GM21529 (cell line): ENCODE measurements at regions not wholly inside any gene's neighbourhood (a gene's known extent, or its start where the extent isn't known, plus 50 kb on each side); places are given as distances from the start of the nearest gene placed in this dataset.
"Not testable (repeated sequence)": the region's sequence is repeated elsewhere in the genome, so short reads cannot be mapped to it uniquely, and the experiment has no call there.

Source experiments
- ATAC-seq: cut with Tn5 transposase; IDR thresholded peaks from one replicate; pipeline ENCODE4 v1.9.1; 2021; ENCODE audit not compliant: unreplicated experiment

DNA sequence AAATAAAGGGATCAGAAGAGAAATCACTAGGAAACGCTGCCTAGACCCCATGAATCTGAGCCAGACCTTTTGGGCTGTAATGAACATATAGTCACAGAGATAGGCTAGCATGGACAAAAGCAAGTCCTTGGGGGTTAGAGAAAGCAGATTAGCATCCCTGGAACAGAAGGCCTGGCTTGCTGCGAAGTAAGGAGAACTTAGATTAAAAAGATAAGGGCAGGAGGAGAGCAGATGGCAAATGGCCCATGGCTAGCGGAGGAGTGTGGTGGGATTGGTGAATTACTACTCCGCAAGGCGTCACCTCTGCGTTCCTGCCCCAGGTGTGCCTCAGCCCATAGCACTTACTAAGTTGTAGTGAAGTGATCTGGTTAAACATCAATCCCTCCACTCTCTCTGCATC is 92.3 kb upstream of the ZNF438 start:
- ATAC-seq = no peak

DNA sequence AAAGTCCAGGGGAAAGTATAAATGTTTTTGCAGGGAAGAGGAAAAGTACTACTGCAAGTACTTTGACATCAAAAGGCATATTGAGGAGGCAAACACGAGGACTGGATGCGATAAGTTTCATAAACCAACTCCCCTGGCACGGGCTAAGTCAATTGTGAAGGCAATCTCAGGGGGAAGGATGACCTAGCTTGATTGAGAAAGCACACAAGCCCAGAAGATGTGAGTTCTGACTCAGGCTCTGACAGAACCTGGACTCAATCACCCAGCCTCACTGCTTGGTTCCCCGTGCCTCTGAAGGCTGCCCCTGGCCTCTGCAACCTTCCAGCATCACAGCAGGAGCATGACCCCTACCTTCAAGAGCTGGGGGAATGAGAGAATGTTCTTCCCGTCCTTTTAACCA is 93.2 kb upstream of the ZNF438 start:
- ATAC-seq = no peak

DNA sequence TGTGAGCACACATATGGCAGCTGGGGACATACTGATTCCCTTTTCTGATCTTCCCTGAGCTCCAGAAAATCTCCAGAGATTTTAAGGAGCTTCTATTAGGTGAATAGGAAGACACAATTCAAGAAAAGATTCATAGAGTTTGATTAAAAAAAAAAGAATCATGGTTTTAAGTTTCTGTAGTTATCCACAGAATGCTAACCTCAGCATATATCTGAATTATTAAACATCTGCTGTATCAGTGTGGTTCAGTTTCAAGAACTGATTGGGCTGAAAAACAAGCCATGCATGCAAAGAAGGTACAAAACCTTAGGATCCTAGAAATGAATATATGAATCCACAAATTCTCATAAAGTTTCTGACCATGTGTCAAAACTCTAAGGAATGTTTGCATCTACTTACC is 94.1 kb upstream of the ZNF438 start:
- ATAC-seq = no peak

DNA sequence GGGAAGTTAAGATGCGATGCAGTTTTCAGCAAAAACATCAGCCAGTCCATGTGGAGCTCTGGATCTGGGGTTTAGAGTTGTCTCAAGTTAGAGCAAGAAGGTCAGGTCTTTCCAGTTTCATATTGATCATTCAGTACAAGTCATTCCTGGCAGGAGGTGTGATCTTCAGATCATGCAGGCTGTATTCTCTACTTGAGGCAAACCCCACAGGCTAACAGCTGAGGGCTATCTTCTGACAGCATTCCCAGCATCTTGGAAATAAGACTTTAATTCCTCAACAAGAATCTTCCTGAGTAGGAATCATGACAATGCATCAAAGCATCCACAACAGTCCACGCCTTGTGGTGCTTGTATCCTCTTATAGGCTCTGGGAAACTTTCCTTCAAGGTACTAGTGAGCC is 94.9 kb upstream of the ZNF438 start:
- ATAC-seq = no peak

DNA sequence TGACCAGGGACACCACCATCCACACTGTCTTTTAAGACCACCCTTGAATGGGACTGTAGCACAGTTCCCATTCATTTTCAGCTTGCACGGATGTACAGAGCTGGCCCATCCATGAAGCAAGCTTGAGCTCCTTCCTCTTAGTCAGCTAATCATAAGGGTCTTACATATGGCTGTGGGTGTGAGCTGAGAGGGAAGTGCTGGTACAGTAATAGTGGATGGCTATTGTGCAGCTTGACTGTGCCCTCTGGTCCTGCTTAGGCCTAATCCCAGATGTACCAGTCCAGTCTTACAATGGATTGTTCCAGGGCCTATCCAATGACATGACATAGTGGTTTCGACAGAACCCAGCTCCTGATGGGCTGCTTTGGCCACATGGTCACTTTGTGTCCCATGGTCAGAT is 96.9 kb upstream of the ZNF438 start:
- no peak for ATAC-seq

DNA sequence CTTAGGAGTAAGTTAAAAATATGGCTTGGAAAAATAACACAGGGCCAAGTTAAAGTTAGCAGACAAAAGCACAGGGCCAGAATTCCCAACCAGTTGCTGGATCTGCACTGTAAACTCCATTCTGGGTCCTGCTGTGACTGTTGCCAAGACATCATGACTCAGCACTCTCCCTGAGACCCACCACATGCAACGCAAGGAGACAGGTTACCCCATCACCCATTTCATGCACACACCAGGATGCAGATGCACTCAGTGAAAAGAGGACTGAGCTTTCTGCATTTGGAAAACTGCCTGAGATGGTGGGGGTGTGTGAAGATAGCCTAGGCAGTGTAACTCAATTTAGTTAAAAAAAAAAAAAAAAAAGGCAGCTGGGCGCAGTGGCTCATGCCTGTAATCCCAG is 97.6 kb upstream of the ZNF438 start:
- ATAC-seq = no peak

DNA sequence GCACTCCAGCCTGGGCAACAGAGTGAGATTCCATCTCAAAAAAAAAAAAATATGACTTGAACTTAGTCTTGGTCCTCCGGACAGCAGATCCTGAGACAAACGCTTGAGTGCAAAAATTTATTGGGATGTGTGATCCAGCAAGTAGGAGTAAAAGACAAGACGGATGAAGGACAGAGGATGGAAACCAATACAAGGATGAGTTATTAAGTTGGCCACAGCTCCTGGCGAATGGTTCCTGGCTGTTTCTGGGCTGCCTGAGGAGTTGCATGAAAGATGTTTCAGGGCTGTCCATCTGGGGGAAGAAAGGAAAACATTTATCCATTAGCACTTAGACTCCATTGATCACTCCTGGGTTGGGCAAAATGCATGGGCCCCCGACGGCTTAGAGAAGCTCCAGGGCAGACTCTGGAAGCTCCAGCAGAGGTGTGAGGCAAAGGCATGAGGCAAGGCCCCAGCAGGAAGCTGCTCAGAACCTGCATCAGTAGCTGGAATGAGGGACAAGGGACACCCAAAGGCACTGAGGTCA is 98.3 kb upstream of the ZNF438 start:
- ATAC-seq = no peak

DNA sequence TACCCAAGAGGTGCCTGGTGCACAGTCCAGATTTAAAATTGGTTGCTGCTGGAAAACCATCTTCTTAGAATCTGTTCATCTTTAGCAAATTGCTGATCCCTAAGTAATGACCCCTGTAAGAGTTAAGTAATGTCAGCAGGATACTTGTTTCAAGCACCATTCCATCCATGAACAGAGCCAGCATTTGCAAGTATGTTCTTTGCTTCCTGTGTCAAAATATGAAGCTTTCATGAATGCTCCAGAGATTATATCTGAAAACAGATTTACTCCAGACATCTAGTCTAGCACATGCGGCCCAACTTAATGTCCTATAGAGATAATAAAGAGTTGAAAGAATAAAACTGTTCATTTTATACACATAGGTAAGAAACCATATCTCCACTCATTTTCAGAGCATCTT is 98.7 kb upstream of the ZNF438 start:
- no peak for ATAC-seq

DNA sequence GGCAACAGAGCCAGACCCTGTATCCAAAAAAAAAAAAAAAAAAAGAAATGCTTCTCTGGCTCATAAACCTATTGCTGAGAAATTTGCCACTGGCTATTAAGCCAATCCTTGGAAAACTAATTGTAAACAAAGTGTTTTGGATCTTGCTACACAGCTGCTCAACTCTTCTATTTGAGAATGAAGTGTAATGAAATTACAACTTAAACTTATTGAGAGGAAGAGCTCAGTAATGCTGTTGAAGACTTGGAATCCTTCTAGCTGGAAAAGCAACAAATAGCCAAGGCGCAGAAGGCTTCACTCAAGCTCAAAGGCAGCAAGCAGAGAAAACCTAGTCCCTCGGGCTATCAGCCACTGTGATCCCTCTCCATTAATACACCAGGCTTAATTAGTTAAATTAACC is 99.6 kb upstream of the ZNF438 start:
- no peak for ATAC-seq

DNA sequence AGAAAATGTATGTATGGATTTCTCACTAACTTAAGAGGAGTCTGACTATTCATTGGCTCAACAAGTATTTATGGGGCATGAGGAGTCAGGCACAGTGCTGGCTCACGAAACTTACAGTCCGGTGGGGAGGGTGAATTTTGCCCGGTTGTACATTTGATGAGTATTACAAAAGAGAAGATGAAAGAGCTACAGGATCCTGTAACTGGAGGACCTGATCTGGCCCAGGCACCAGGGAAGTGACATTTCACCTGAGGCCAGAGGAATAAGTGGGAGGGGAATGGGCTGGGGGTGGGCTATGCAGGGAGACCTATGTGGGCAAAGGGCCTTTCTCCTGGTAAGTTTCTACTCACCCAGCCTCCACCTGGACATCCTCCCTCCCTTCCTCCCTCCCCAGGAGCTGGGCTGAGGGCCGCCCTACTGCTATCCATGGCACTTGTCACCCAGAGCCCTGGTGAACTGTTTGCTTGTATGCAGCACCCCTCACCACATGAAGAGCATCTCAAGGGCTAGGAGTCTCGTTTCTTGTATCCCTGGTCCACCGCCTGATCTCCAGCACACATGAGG is 101.1 kb upstream of the ZNF438 start:
- no peak for ATAC-seq

DNA sequence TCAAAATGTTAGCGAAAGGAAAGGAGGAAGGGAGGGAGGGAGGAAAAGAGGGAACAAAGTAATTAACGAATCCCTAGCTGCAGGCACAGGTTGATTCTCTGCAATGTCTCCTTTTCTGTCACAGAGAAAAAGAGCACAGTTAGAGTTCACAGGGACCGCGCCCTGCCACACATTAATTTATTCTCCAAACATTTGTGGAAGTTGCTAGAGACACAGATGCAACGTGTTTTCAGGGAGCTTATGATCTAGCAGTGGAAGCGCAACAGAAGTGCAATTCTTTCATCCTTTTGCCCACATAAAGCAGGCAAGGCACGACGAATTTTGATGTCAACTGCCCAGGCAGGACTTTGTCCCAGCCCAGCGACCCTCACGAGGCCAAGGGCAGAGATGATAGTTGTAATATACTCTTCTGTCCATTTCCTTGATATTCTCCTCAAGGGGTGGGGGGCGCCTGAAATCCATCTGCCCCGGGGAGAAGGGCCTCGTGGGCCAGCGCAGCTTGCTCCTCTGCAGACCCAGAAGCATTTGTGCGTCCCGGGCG is 101.7 kb upstream of the ZNF438 start:
- ATAC-seq = no peak

DNA sequence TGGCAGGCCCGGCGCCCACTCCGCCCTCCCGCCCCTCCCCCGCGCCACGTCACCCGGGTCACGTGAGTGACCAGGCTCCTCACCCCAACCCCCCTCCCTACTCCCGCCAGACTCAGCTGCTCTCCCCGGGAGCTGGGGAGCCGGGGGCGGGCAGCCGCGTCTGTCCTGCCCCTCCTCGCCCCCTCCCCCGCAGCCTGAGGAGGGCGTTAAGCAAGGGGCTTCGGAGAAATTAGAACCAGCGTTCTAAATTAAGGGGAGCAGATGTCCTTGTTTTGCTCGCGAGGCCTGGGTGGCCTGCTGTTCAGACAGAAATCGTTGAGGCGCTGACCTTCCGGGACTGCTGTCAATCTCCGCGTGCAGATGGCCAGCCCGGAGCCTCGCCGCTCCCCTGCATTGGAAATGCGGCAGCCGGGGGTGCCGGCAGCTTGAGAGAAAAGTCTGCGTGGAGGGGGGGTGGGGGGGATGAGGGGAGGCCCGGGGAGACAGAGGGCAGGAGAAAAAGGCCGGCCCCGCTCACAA is 102.2 kb upstream of the ZNF438 start:
- peak; percentile 48 for ATAC-seq

DNA sequence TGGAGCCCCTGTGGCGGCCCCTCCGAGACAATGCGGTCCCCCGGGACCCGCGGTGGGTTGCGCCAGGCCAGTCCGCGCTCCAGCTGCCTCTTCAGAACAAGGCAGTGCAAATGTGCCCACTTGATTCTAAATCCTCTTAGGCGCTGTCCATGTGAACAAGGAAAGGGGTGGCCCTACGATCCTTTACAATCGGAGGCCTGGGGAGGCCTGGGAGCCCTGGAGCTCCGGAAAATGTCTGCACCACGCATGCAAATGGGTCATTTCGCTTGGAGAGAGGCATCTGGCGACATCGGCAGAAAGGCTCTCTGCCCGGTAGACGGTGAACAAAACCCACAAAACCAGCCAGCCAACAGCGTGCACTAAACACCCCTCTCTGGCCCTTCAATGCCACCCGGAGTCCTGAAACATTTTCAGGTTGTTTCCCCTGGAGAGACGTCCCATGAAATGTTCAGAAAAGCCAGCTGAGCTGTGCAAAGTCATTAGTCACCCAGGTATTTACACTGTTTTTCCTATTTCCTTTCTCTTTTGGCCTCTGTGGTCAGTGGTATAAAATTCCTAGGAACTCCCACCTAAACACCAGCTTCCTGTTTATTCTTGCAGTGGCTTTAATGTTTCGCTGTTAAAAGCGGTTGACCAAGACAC is 102.8 kb upstream of the ZNF438 start:
- peak; percentile 43 for ATAC-seq

DNA sequence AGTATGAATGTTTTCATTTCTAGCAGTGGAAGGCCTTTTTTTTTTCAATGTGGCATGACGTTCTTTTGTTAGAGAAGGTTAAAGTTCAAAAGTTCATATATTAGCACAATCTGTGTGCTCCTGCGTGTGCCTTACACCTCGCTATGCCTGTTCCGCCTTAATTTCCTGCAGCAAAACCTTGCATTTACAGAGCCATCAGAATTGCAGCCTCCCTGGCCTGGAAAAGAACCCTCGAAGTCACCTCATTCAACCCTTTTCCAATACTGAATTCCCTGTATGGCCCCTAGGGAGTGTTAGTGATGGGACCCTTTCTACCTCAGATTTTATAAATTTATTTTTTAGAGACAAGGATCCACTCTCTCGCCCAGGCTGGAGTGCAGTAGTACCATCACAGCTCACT is 103.5 kb upstream of the ZNF438 start:
- ATAC-seq = no peak

DNA sequence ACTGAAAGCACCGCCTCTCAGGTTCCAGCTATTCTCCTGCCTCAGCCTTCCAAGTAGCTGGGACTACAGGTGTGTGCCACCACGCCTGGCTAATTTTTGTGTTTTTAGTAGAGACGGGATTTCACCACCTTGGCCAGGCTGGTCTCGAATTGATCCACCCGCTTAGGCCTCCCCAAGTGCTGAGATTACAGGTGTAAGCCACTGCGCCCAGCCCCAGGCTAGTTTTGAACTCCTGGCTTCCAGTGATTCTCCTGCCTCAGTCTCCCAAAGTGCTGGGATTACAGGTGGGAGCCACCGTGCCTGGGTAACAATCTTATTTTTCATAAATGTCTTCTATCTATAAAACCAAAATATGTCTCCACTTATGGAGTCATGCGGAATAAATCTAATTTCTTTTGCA is 104.1 kb upstream of the ZNF438 start:
- ATAC-seq = not testable (repeated sequence)

DNA sequence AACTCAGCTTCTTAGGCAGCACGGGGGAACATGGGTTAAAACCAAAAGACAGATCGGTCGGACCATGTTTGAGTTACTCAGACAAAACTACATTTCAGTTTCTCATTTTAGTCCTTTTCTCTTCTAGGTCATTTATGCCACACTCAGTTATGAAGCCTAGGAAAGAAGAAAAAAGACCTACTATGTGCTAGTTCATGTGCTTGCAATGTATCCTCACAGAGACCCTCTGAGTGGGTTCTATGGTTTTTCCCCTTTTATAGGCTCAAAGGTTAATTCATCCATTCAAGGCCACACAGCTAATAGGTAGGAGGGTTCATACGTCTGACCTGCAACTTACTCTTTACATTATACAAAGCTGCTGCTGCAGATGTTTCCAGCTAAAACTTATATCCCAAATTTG is 104.7 kb upstream of the ZNF438 start:
- ATAC-seq = no peak

DNA sequence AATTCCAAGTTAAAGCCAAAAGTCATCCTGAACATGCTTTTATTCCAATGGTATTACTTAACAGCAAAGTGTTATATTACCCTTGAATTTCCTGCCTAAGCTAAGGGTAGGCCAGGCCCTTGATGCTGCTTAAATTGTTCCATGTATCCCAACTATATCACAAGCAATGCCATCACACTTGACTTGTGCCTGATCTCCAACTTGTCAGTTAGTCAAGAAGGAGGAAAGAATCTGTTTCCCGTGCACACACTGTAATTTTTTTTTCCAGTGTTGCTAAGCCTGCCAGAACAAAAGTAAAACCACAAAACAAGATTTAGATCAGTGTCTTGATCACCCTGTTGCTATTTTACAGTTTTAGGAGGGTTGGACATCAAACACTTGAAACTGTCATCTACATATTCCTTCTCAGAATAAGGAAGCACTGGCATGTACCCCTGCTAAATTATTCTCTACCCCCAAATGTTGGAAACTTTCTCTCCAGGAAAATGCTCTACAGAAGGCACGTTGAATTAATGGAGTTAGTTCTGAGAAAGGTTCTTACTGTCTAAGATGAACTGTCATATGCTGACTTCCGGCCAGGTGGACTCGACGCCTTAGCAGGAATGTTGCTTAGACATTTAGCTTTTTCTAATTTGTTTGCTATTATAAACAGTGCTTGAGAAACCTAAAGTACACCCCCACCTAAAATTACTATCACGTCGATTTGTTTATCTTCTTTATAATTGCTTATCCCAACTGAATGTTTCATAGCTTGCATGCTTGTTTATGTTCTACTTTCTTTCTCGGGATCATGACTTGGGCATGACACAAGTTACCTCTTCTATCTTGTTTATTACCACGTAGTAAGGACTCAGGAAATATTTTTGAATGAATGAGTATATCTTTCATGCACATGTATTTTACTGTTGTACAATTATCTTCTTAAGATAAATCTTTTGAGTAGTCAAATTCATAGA is 105.5 kb upstream of the ZNF438 start:
- no peak for ATAC-seq

DNA sequence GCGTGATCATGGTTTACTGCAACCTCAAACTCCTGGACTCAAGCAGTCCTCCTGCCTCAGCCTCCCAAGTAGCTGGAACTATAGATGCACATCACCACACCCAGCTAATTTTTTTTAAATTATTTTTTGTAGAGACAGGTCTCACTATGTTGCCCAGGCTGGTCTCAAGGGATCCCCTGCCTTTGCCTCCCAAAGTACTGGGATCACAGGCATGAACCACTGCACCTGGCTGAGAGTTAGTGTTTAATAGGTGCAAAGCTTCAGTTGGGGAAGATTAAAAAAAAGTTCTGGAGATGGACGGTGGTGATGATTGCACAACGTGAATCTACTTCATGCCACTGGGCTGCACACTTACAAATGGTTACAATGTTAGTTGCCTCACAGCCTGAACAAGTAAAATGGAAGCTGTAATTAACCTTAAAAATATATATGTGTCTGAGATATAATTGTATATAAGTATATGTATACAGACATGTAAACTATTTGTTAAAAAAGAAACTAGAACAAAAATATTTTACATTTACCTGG is 106.4 kb upstream of the ZNF438 start:
- no peak for ATAC-seq

DNA sequence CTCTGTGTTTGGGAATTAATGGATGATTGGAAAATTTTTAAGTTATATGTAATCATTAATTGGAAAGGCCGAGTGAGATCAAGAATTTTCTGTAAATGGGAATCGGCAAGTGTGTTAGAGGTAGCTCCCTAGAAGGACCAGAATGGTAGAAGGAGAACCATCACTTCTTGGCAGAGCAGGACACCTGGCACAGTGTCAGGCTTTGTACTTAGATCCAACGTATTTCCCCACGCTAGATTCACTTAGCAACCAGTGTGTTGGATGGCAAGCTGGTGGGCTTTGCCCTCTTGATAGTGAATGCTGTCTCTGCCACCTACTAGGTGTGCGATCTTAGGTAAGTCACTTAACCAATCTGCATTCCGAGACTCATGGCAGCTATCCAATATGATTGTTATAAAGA is 107.8 kb upstream of the ZNF438 start:
- no peak for ATAC-seq

DNA sequence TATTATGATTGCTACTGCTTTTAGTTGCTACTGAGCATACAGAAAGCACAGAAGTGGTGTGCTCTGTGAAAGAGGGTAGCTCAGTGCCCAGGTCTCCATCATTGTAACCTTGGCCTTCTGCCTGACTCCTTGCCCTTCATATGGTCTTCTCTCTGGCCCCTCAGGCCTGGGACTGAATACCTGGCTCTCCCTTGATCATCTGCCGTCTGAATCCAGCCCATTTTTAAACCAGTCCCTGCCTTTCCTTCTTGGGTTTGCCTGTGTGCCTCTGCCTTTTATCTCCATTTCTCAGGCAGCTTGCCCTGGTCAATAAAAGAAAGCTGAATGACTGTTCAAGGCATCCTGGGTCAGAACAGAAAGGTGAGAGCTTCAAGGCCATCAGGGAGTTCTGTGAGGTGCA is 109.1 kb upstream of the ZNF438 start:
- no peak for ATAC-seq

DNA sequence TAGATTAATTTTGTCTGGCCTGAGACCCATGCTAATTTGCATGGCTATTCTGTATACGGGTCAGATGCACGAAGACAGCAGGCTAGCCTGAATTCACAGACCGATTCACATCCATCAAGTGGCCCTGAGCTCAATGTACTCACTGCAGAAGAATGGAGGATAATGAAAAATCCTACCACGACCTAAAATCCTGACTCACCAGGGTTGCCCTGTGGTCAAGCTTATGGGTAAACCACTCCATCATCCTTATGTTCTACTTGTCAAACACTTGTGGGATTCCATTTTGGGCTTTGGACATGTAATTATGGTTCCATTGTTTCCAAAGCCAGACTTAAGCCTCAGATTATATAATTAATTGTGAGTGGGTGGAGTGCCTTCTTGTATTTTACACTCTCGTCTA is 110.4 kb upstream of the ZNF438 start:
- ATAC-seq = no peak
